ENCODE measurements at regions not wholly inside any gene's neighbourhood (a gene's known extent, or its start where the extent isn't known, plus 50 kb on each side); places are given as distances from the start of the nearest gene placed in this dataset.
A peak's percentile ranks its signal among the peaks of the same experiment; 100 is the strongest.

- Histone ChIP-seq H3K4me1 (no peaks in the 10 kb centered on the region), H3K4me3 (no peak overlapping the region), H2AFZ (replicated peaks) (no peak overlapping the region), H3K4me2 (no peak overlapping the region), H3K9ac (no peak overlapping the region), H3K27ac (no peak overlapping the region), H3K36me3 (no peaks in the 10 kb centered on the region), H4K20me1 (ENCODE audit: low read depth) (no peaks in the 10 kb centered on the region), H3F3A (ENCODE audit: low read depth) (no peaks in the 10 kb centered on the region), H3K27me3 (no peaks in the 10 kb centered on the region), H3K79me2 (ENCODE audit: low read depth) (no peaks in the 10 kb centered on the region), H3K9me3 (ENCODE audit: low read depth) (no peaks in the 10 kb centered on the region)
- TF ChIP-seq EZH2phosphoT487 (IDR thresholded peaks at IDR 0.05) (no peak), CTCF (IDR thresholded peaks at IDR 0.05) (no peak), EZH2 (IDR thresholded peaks at IDR 0.05) (no peak)
- Mint-ChIP-seq H3K36me3 (no peaks in the 10 kb centered on the region), H3K27ac (no peak overlapping the region), H3K4me1 (peaks cover 3% of the 10 kb centered on the region), H3K9me3 (no peaks in the 10 kb centered on the region), H3K27me3 (ENCODE audit: insufficient read depth, low read depth) (no peaks in the 10 kb centered on the region), H3K4me3 (no peak overlapping the region)
- DNase-seq (ENCODE audit: low spot score) = no peak
These were observed 187.2 kb downstream of the TTC8 start for GRCh38 chr14:89011355-89012281.

GRCh38 chr14:89012282-89013097 is 188.0 kb downstream of the TTC8 start:
- H4K20me1 ChIP-seq (ENCODE audit: low read depth) = no peaks in the 10 kb centered on the region
- no peaks in the 10 kb centered on the region for H3K36me3 ChIP-seq
- peaks cover 3% of the 10 kb centered on the region for H3K27me3 Mint-ChIP-seq (ENCODE audit: insufficient read depth, low read depth)

GRCh38 chr14:89013098-89013504 is 188.7 kb downstream of the TTC8 start:
- no peak overlapping the region for H3K4me2 ChIP-seq
- no peaks in the 10 kb centered on the region for H3K36me3 ChIP-seq
- H3K9me3 ChIP-seq (ENCODE audit: low read depth) = no peaks in the 10 kb centered on the region
- no peak overlapping the region for H3K4me3 Mint-ChIP-seq
- TF ChIP-seq EZH2phosphoT487 (IDR thresholded peaks at IDR 0.05) = no peak
- TF ChIP-seq CTCF (IDR thresholded peaks at IDR 0.05) = peak; percentile 36
- H3K4me1 Mint-ChIP-seq = peaks cover 3% of the 10 kb centered on the region
- H3K27me3 Mint-ChIP-seq (ENCODE audit: insufficient read depth, low read depth) = peaks cover 3% of the 10 kb centered on the region
- no peak overlapping the region for H3K9ac ChIP-seq
- H3K79me2 ChIP-seq (ENCODE audit: low read depth) = no peaks in the 10 kb centered on the region
- H3F3A ChIP-seq (ENCODE audit: low read depth) = no peaks in the 10 kb centered on the region
- DNase-seq (ENCODE audit: low spot score) = peak; percentile 25
- no peaks in the 10 kb centered on the region for H3K4me1 ChIP-seq
- no peaks in the 10 kb centered on the region for H4K20me1 ChIP-seq (ENCODE audit: low read depth)
- no peak overlapping the region for H3K27ac ChIP-seq
- no peaks in the 10 kb centered on the region for H3K27me3 ChIP-seq
- no peaks in the 10 kb centered on the region for H3K9me3 Mint-ChIP-seq
- no peak overlapping the region for H3K4me3 ChIP-seq
- H3K27ac Mint-ChIP-seq = no peak overlapping the region
- no peak overlapping the region for H2AFZ ChIP-seq (replicated peaks)
- H3K36me3 Mint-ChIP-seq = no peaks in the 10 kb centered on the region

More at GRCh38 chr14:89012282-89013097, 188.0 kb downstream of the TTC8 start:
- H3K4me3 ChIP-seq = no peak overlapping the region
- H3K27ac ChIP-seq = no peak overlapping the region
- TF ChIP-seq EZH2 (IDR thresholded peaks at IDR 0.05) (no peak), CTCF (IDR thresholded peaks at IDR 0.05) (no peak), EZH2phosphoT487 (IDR thresholded peaks at IDR 0.05) (no peak)
- H3K36me3 Mint-ChIP-seq = no peaks in the 10 kb centered on the region
- no peak overlapping the region for H3K9ac ChIP-seq
- no peak overlapping the region for H3K4me2 ChIP-seq
- no peak for DNase-seq (ENCODE audit: low spot score)
- H3K4me1 ChIP-seq = no peaks in the 10 kb centered on the region
- no peaks in the 10 kb centered on the region for H3K27me3 ChIP-seq
- H3K27ac Mint-ChIP-seq = no peak overlapping the region
- no peaks in the 10 kb centered on the region for H3F3A ChIP-seq (ENCODE audit: low read depth)
- no peaks in the 10 kb centered on the region for H3K9me3 Mint-ChIP-seq
- no peaks in the 10 kb centered on the region for H3K9me3 ChIP-seq (ENCODE audit: low read depth)
- no peaks in the 10 kb centered on the region for H3K79me2 ChIP-seq (ENCODE audit: low read depth)
- H3K4me1 Mint-ChIP-seq = peaks cover 3% of the 10 kb centered on the region
- no peak overlapping the region for H2AFZ ChIP-seq (replicated peaks)
- H3K4me3 Mint-ChIP-seq = no peak overlapping the region

All from neural progenitor cell (in vitro differentiated cells).